ENCODE measurements at regions not wholly inside any gene's neighbourhood (a gene's known extent, or its start where the extent isn't known, plus 50 kb on each side); places are given as distances from the start of the nearest gene placed in this dataset.

- H3K4me1 ChIP-seq = no peaks in the 10 kb centered on the region
- no peak overlapping the region for H3K4me3 ChIP-seq
- H3K27me3 ChIP-seq = no peaks in the 10 kb centered on the region
- H3K9me3 ChIP-seq = no peaks in the 10 kb centered on the region
- H3K27ac ChIP-seq = no peak overlapping the region
- no peak for DNase-seq
- ATAC-seq = no peak
- TF ChIP-seq CTCF (IDR thresholded peaks at IDR 0.05) = no peak
- intact Hi-C loops (cut with DNase I) = no loop called here
- H3K36me3 ChIP-seq = no peaks in the 10 kb centered on the region
Measured at GRCh38 chr22:23497016-23497885, 82.8 kb downstream of the IGLL1 start.

- H3K4me3 ChIP-seq = no peak overlapping the region
- no peak overlapping the region for H3K27ac ChIP-seq
- H3K4me1 ChIP-seq = no peaks in the 10 kb centered on the region
- no peaks in the 10 kb centered on the region for H3K27me3 ChIP-seq
- H3K9me3 ChIP-seq = no peaks in the 10 kb centered on the region
- ATAC-seq (no peak), DNase-seq (peak in 1 of 4 donors; percentile 28)
- H3K36me3 ChIP-seq = no peaks in the 10 kb centered on the region
- intact Hi-C loops (cut with DNase I) = no loop called here
- TF ChIP-seq CTCF (IDR thresholded peaks at IDR 0.05) = no peak
Measured at GRCh38 chr22:23496445-23496833, 83.7 kb downstream of the IGLL1 start.

- Histone ChIP-seq H3K36me3 (no peaks in the 10 kb centered on the region), H3K4me3 (no peak overlapping the region), H3K9me3 (no peaks in the 10 kb centered on the region), H3K27ac (no peak overlapping the region), H3K27me3 (no peaks in the 10 kb centered on the region), H3K4me1 (no peaks in the 10 kb centered on the region)
- ATAC-seq = no peak
- DNase-seq = peak in 1 of 4 donors; percentile 22
- TF ChIP-seq CTCF (IDR thresholded peaks at IDR 0.05) = no peak
- intact Hi-C loops (cut with DNase I) = no loop called here
Measured at GRCh38 chr22:23495614-23496444, 84.3 kb downstream of the IGLL1 start.

- intact Hi-C loops (cut with DNase I) = no loop called here
- ATAC-seq = no peak
Measured at GRCh38 chr22:23494930-23495266, 85.2 kb downstream of the IGLL1 start.

More at GRCh38 chr22:23494930-23495266, 85.2 kb downstream of the IGLL1 start:
- no peak for TF ChIP-seq CTCF (IDR thresholded peaks at IDR 0.05)
- no peaks in the 10 kb centered on the region for H3K9me3 ChIP-seq
- no peaks in the 10 kb centered on the region for H3K4me1 ChIP-seq
- H3K27ac ChIP-seq = no peak overlapping the region
- DNase-seq = no peak
- no peaks in the 10 kb centered on the region for H3K27me3 ChIP-seq
- no peak overlapping the region for H3K4me3 ChIP-seq
- no peaks in the 10 kb centered on the region for H3K36me3 ChIP-seq
